ENCODE measurements at regions not wholly inside any gene's neighbourhood (a gene's known extent, or its start where the extent isn't known, plus 50 kb on each side); places are given as distances from the start of the nearest gene placed in this dataset.
"Not testable (repeated sequence)": the region's sequence is repeated elsewhere in the genome, so short reads cannot be mapped to it uniquely, and the experiment has no call there.

DNA sequence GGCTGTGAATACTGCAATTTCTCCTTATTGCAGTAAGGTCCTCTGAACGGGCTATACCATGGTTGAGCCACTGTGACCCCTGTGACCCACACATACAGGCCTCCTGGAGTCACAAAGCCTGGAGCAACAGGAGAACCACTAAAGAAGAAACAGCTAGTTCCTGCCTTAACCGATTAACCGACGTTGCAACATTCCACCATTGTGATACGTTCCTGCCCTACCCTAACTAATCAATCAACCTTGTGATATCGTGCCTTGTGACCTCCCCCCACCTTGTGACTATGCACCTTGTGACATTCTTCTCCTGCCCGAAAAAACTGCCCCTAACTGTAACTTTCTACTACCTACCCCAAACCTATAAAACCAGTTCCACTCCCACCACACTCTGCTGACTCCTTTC lies 301.5 kb upstream of the MAGEB16 start:
- not testable (repeated sequence) for TF ChIP-seq CTCF (conservative IDR thresholded peaks at IDR 0.05); EZH2 (IDR thresholded peaks at IDR 0.05; ENCODE audit: low read depth)
